GM18502 (cell line): ENCODE measurements at regions not wholly inside any gene's neighbourhood (a gene's known extent, or its start where the extent isn't known, plus 50 kb on each side); places are given as distances from the start of the nearest gene placed in this dataset.
"Not testable (repeated sequence)": the region's sequence is repeated elsewhere in the genome, so short reads cannot be mapped to it uniquely, and the experiment has no call there.

Experiments
- ATAC-seq: cut with Tn5 transposase; IDR thresholded peaks from one replicate; pipeline ENCODE4 v1.9.1; 2021; ENCODE audit warnings: mild to moderate bottlenecking; ENCODE audit not compliant: unreplicated experiment, poor library complexity

- no peak for ATAC-seq
These were observed 311.5 kb downstream of the REEP3 start for GRCh38 chr10:63832686-63833085.

- no peak for ATAC-seq
These were observed 312.3 kb downstream of the REEP3 start for GRCh38 chr10:63833411-63834060.

GRCh38 chr10:63836666-63837442 is 315.7 kb downstream of the REEP3 start:
- ATAC-seq, result no peak

- ATAC-seq, result no peak
These were observed 320.6 kb downstream of the REEP3 start for GRCh38 chr10:63841761-63842160.

GRCh38 chr10:63843107-63843506 is 321.9 kb downstream of the REEP3 start:
- no peak for ATAC-seq

- ATAC-seq, result not testable (repeated sequence)
These were observed 327.7 kb downstream of the REEP3 start for GRCh38 chr10:63848871-63849270.

GRCh38 chr10:63862860-63863259 is 341.7 kb downstream of the REEP3 start:
- ATAC-seq, result no peak

GRCh38 chr10:63865210-63865609 is 344.0 kb downstream of the REEP3 start:
- ATAC-seq, result no peak

- ATAC-seq, result peak; percentile 91
These were observed 345.0 kb downstream of the REEP3 start for GRCh38 chr10:63866075-63866746.

GRCh38 chr10:63866747-63867140 is 345.5 kb downstream of the REEP3 start:
- peak; percentile 71 for ATAC-seq

- ATAC-seq, result no peak
These were observed 357.2 kb downstream of the REEP3 start for GRCh38 chr10:63878428-63878827.

GRCh38 chr10:63883861-63884260 is 362.7 kb downstream of the REEP3 start:
- ATAC-seq, result no peak

GRCh38 chr10:63884426-63884825 is 363.2 kb downstream of the REEP3 start:
- ATAC-seq, result no peak

- ATAC-seq, result no peak
These were observed 364.0 kb downstream of the REEP3 start for GRCh38 chr10:63885156-63885555.

GRCh38 chr10:63886281-63887022 is 365.3 kb downstream of the REEP3 start:
- ATAC-seq, result no peak

GRCh38 chr10:63887023-63887589 is 365.9 kb downstream of the REEP3 start:
- ATAC-seq, result no peak

- ATAC-seq, result no peak
These were observed 366.6 kb downstream of the REEP3 start for GRCh38 chr10:63887600-63888370.

GRCh38 chr10:63889803-63890202 is 368.6 kb downstream of the REEP3 start:
- ATAC-seq, result no peak

GRCh38 chr10:63896992-63897391 is 375.8 kb downstream of the REEP3 start:
- ATAC-seq, result no peak
